ENCODE measurements at regions not wholly inside any gene's neighbourhood (a gene's known extent, or its start where the extent isn't known, plus 50 kb on each side); places are given as distances from the start of the nearest gene placed in this dataset.

- H3K4me1 ChIP-seq, result no peaks in the 10 kb centered on the region
- no peak overlapping the region for H3K27ac ChIP-seq
- peaks cover 0 to 21% (median 5%) of the 10 kb centered on the region in 11 donors for H3K9me3 ChIP-seq
- no peaks in the 10 kb centered on the region for H3K36me3 ChIP-seq
- DNase-seq (no peak), ATAC-seq (no peak)
- no peaks in the 10 kb centered on the region for H3K27me3 ChIP-seq
- no peak overlapping the region for H3K4me3 ChIP-seq
- intact Hi-C loops (cut with DNase I), result no loop called here
- TF ChIP-seq, protein P1, sequence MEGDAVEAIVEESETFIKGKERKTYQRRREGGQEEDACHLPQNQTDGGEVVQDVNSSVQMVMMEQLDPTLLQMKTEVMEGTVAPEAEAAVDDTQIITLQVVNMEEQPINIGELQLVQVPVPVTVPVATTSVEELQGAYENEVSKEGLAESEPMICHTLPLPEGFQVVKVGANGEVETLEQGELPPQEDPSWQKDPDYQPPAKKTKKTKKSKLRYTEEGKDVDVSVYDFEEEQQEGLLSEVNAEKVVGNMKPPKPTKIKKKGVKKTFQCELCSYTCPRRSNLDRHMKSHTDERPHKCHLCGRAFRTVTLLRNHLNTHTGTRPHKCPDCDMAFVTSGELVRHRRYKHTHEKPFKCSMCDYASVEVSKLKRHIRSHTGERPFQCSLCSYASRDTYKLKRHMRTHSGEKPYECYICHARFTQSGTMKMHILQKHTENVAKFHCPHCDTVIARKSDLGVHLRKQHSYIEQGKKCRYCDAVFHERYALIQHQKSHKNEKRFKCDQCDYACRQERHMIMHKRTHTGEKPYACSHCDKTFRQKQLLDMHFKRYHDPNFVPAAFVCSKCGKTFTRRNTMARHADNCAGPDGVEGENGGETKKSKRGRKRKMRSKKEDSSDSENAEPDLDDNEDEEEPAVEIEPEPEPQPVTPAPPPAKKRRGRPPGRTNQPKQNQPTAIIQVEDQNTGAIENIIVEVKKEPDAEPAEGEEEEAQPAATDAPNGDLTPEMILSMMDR (IDR thresholded peaks at IDR 0.05), result no peak
- WGBS, 2 donors, result 80 to 84% methylated on average over 5 of the region's 5 CpGs
Observed at GRCh38 chr10:126806991-126807702, 98.1 kb upstream of the DOCK1 start.

- Histone ChIP-seq H3K4me3 (no peak overlapping the region), H3K4me1 (no peaks in the 10 kb centered on the region), H3K9me3 (peaks cover 0 to 21% (median 5%) of the 10 kb centered on the region in 11 donors), H3K27me3 (no peaks in the 10 kb centered on the region), H3K27ac (no peak overlapping the region), H3K36me3 (no peaks in the 10 kb centered on the region)
- 38 to 71% methylated on average over 2 of the region's 2 CpGs for WGBS, 2 donors
- DNase-seq (no peak), ATAC-seq (no peak)
- intact Hi-C loops (cut with DNase I), result no loop called here
- TF ChIP-seq, protein P1 (IDR thresholded peaks at IDR 0.05), result no peak
Observed at GRCh38 chr10:126808103-126808502, 97.1 kb upstream of the DOCK1 start.

DNA sequence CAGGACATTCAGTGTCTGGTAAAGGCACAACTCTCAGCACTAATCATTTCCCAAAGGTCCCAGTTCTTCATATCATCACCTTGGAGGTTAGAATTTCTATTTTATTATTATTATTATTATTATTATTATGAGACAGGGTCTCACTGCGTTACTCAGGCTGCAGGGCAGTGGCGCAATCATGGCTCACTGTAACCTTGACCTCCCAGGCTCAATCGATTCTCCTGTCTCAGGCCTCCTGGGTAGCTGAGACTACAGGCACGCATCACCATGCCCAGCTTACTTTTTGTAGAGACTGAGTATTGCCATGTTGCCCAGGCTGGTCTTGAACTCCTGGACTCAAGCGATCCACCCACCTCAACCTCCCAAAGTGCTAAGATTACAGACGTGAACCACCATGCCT, 91.8 kb upstream of the DOCK1 start:
- WGBS, 2 donors, result 85 to 86% methylated on average over 6 of the region's 6 CpGs
- no peaks in the 10 kb centered on the region for H3K4me1 ChIP-seq
- no peak for ATAC-seq
- H3K36me3 ChIP-seq, result no peaks in the 10 kb centered on the region
- intact Hi-C loops (cut with DNase I), result no loop called here
- no peak for DNase-seq
- H3K9me3 ChIP-seq, result peaks cover 0 to 21% (median 5%) of the 10 kb centered on the region in 11 donors
- H3K27ac ChIP-seq, result no peak overlapping the region
- peaks cover 0 to 12% (median 0%) of the 10 kb centered on the region in 7 donors for H3K27me3 ChIP-seq
- no peak overlapping the region for H3K4me3 ChIP-seq
- TF ChIP-seq, protein P1 (IDR thresholded peaks at IDR 0.05), result no peak

DNA sequence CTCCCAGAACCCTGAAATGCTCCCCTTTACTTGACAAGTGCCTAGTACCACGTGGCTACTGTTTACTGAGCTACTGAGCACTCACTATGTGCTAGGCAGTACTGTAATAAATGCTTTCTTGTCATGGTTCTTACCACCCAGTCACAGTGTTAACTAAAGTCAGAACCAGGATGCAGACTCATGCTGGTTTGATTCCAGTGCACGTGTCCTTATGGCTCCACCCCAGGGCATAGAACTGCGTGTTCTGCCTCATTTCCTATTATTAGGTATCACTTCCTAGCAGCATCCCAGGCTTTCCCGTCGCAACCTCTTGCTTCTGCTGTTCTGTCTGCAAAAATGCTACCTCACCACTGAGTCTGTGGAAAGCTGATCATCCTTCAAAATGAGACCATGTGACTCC, 71.7 kb upstream of the DOCK1 start:
- intact Hi-C loops (cut with DNase I), result no loop called here
- no peaks in the 10 kb centered on the region for H3K36me3 ChIP-seq
- no peak overlapping the region for H3K4me3 ChIP-seq
- peaks cover 0 to 8% (median 0%) of the 10 kb centered on the region in 11 donors for H3K9me3 ChIP-seq
- H3K27me3 ChIP-seq, result peaks cover 0 to 13% (median 5%) of the 10 kb centered on the region in 7 donors
- H3K27ac ChIP-seq, result no peak overlapping the region
- peak in 1 of 8 donors; percentile 27 for ATAC-seq
- H3K4me1 ChIP-seq, result no peaks in the 10 kb centered on the region
- WGBS, 2 donors, result 53 to 61% methylated on average over 5 of the region's 5 CpGs
- no peak for DNase-seq
- TF ChIP-seq, protein P1 (IDR thresholded peaks at IDR 0.05), result no peak
